Vagina (tissue), 2 donors: ENCODE measurements at regions not wholly inside any gene's neighbourhood (a gene's known extent, or its start where the extent isn't known, plus 50 kb on each side); places are given as distances from the start of the nearest gene placed in this dataset.
"Not testable (repeated sequence)": the region's sequence is repeated elsewhere in the genome, so short reads cannot be mapped to it uniquely, and the experiment has no call there.

ENCODE experiments used
- DNase-seq, 2 donors: peaks; one replicate each; pipeline ENCODE4 v3.0.0-alpha.2; 2017; ENCODE audit errors: extremely low spot score in 2 of 2
- H3K27ac ChIP-seq: fragments of 200-600 bp; sonication (generic); one replicate; pipeline ENCODE4 v1.5.1; 2019
- H3K27me3 ChIP-seq: fragments of 200-600 bp; sonication (generic); one replicate; pipeline ENCODE4 v1.5.1; 2019
- H3K36me3 ChIP-seq, 2 donors: fragments of 200-600 bp; sonication (generic); one replicate each; pipeline ENCODE4 v1.5.1; 2017 to 2019
- H3K4me1 ChIP-seq: fragments of 200-600 bp; sonication (generic); one replicate; pipeline ENCODE4 v1.5.1; 2019
- H3K4me3 ChIP-seq, 2 donors: fragments of 200-600 bp; sonication (generic); 1 replicate in 1 of 2; 2 replicates in 1 of 2; pipeline ENCODE4 v1.5.1; 2016 to 2019
- H3K9me3 ChIP-seq: fragments of 200-600 bp; sonication (generic); one replicate; pipeline ENCODE4 v1.5.1; 2019
- CTCF ChIP-seq, 3 experiments: fragments of 450-650 bp in 2 of 3; fragments of 200-600 bp in 1 of 3; sonication (generic) in 1 of 3; IDR thresholded peaks; one replicate each; pipeline ENCODE4 v1.5.1; 2017 to 2019; ENCODE audit warnings: antibody characterized with exemption in 3 of 3, mild to moderate bottlenecking in 2 of 3, moderate library complexity in 2 of 3
- POLR2A ChIP-seq, 2 donors: fragments of 450-650 bp; IDR thresholded peaks; one replicate each; pipeline ENCODE4 v1.6.1; 2017; ENCODE audit warnings: antibody characterized with exemption in 2 of 2, mild to moderate bottlenecking in 2 of 2, moderate library complexity in 2 of 2
- POLR2AphosphoS5 ChIP-seq, 2 donors: sonication (generic); formaldehyde crosslinking; IDR thresholded peaks; one replicate each; pipeline ENCODE4 v1.9.0; 2017; ENCODE audit warnings: antibody characterized with exemption in 2 of 2, mild to moderate bottlenecking in 2 of 2, low read depth in 1 of 2; ENCODE audit not compliant: insufficient read depth in 1 of 2
- intact Hi-C: fragments of 100-400 bp; cut with DNase I; formaldehyde crosslinking; loops from one replicate; pipeline ENCODE4 v1.15.1; 2023

GRCh38 chr3:191085091-191085490, 114.0 kb upstream of the OSTN start:
- Histone ChIP-seq H3K4me3 (no peak overlapping the region), H3K36me3 (no peaks in the 10 kb centered on the region), H3K27ac (no peak overlapping the region), H3K27me3 (no peaks in the 10 kb centered on the region), H3K4me1 (no peaks in the 10 kb centered on the region), H3K9me3 (no peaks in the 10 kb centered on the region)
- TF ChIP-seq POLR2AphosphoS5 (IDR thresholded peaks at IDR 0.05; ENCODE audit: insufficient read depth in 1 of 2, low read depth in 1 of 2), result no peak
- no peak for TF ChIP-seq POLR2A (IDR thresholded peaks at IDR 0.05)
- TF ChIP-seq CTCF (IDR thresholded peaks at IDR 0.05), result no peak
- no peak for DNase-seq
- intact Hi-C loops, result no loop called here

- intact Hi-C loops, H3K27ac ChIP-seq, H3K4me3 ChIP-seq, H3K4me1 ChIP-seq, H3K9me3 ChIP-seq, DNase-seq, H3K27me3 ChIP-seq, H3K36me3 ChIP-seq: not testable (repeated sequence)
Measured at GRCh38 chr3:191078913-191079312, 120.1 kb upstream of the OSTN start.

GRCh38 chr3:191076903-191077552, 122.0 kb upstream of the OSTN start:
- Histone ChIP-seq H3K9me3 (no peaks in the 10 kb centered on the region), H3K36me3 (no peaks in the 10 kb centered on the region), H3K4me3 (no peak overlapping the region), H3K27ac (no peak overlapping the region), H3K27me3 (no peaks in the 10 kb centered on the region), H3K4me1 (no peaks in the 10 kb centered on the region)
- TF ChIP-seq POLR2AphosphoS5 (IDR thresholded peaks at IDR 0.05; ENCODE audit: insufficient read depth in 1 of 2, low read depth in 1 of 2), result no peak
- TF ChIP-seq POLR2A (IDR thresholded peaks at IDR 0.05), result no peak
- no peak for TF ChIP-seq CTCF (IDR thresholded peaks at IDR 0.05)
- no peak for DNase-seq
- intact Hi-C loops, result no loop called here

- DNase-seq, result no peak
- TF ChIP-seq POLR2AphosphoS5 (IDR thresholded peaks at IDR 0.05; ENCODE audit: insufficient read depth in 1 of 2, low read depth in 1 of 2) (no peak), CTCF (IDR thresholded peaks at IDR 0.05) (no peak), POLR2A (IDR thresholded peaks at IDR 0.05) (no peak)
- no peaks in the 10 kb centered on the region for H3K4me1 ChIP-seq
- no peaks in the 10 kb centered on the region for H3K9me3 ChIP-seq
- no peak overlapping the region for H3K27ac ChIP-seq
- no peaks in the 10 kb centered on the region for H3K27me3 ChIP-seq
- no peaks in the 10 kb centered on the region for H3K36me3 ChIP-seq
- no peak overlapping the region for H3K4me3 ChIP-seq
- intact Hi-C loops, result no loop called here
Measured at GRCh38 chr3:191074511-191074910, 124.5 kb upstream of the OSTN start.

GRCh38 chr3:191070762-191071403, 128.2 kb upstream of the OSTN start:
- intact Hi-C loops, result no loop called here
- H3K27me3 ChIP-seq, result no peaks in the 10 kb centered on the region
- no peak for TF ChIP-seq CTCF (IDR thresholded peaks at IDR 0.05)
- TF ChIP-seq POLR2A (IDR thresholded peaks at IDR 0.05), result no peak
- TF ChIP-seq POLR2AphosphoS5 (IDR thresholded peaks at IDR 0.05; ENCODE audit: insufficient read depth in 1 of 2, low read depth in 1 of 2), result no peak

More at GRCh38 chr3:191070762-191071403, 128.2 kb upstream of the OSTN start:
- Histone ChIP-seq H3K4me1 (no peaks in the 10 kb centered on the region), H3K27ac (no peak overlapping the region), H3K4me3 (no peak overlapping the region), H3K9me3 (no peaks in the 10 kb centered on the region), H3K36me3 (no peaks in the 10 kb centered on the region)
- no peak for DNase-seq
